Adrenal gland (tissue), 5 donors: ENCODE measurements at regions not wholly inside any gene's neighbourhood (a gene's known extent, or its start where the extent isn't known, plus 50 kb on each side); places are given as distances from the start of the nearest gene placed in this dataset.

Experiments used
- CTCF ChIP-seq, 6 experiments: fragments of 450-650 bp in 4 of 6; fragments of 200-600 bp in 2 of 6; sonication (generic) in 1 of 6; IDR thresholded peaks; 1 replicate in 5 of 6; 2 replicates in 1 of 6; pipeline versions ENCODE4 v1.5.1 to v1.8.0; 2016 to 2021; ENCODE audit warnings: antibody characterized with exemption in 6 of 6, mild to moderate bottlenecking in 2 of 6, moderate library complexity in 1 of 6
- POLR2A ChIP-seq, 2 donors: fragments of 450-650 bp; IDR thresholded peaks; one replicate each; pipeline ENCODE4 v1.6.1; 2017; ENCODE audit warnings: antibody characterized with exemption in 2 of 2, mild to moderate bottlenecking in 2 of 2, moderate library complexity in 1 of 2
- donor health status: DM: no; HTN: no; CAD: no.

- TF ChIP-seq CTCF (IDR thresholded peaks at IDR 0.05) (no peak), POLR2A (IDR thresholded peaks at IDR 0.05) (no peak)
Observed at GRCh38 chr3:40853474-40853873, 328.7 kb downstream of the ZNF621 start.
